ENCODE measurements at regions not wholly inside any gene's neighbourhood (a gene's known extent, or its start where the extent isn't known, plus 50 kb on each side); places are given as distances from the start of the nearest gene placed in this dataset.

- Mint-ChIP-seq H3K4me1 (no peaks in the 10 kb centered on the region), H3K36me3 (no peaks in the 10 kb centered on the region), H3K9me3 (no peaks in the 10 kb centered on the region), H3K27ac (no peak overlapping the region), H3K27me3 (no peaks in the 10 kb centered on the region), H3K4me3 (no peak overlapping the region)
- DNase-seq: no peak
Measured at GRCh38 chr1:217014066-217014465, 290.8 kb upstream of the ESRRG start.

GRCh38 chr1:217012659-217013058, 289.4 kb upstream of the ESRRG start:
- H3K4me3 Mint-ChIP-seq: no peak overlapping the region
- no peaks in the 10 kb centered on the region for H3K36me3 Mint-ChIP-seq
- H3K27me3 Mint-ChIP-seq: no peaks in the 10 kb centered on the region
- DNase-seq: no peak
- H3K4me1 Mint-ChIP-seq: no peaks in the 10 kb centered on the region
- no peaks in the 10 kb centered on the region for H3K9me3 Mint-ChIP-seq
- no peak overlapping the region for H3K27ac Mint-ChIP-seq

GRCh38 chr1:217011097-217011496, 287.9 kb upstream of the ESRRG start:
- Mint-ChIP-seq H3K4me1 (no peaks in the 10 kb centered on the region), H3K27ac (no peak overlapping the region)

GRCh38 chr1:217010253-217010652, 287.0 kb upstream of the ESRRG start:
- no peaks in the 10 kb centered on the region for H3K36me3 Mint-ChIP-seq
- H3K9me3 Mint-ChIP-seq: no peaks in the 10 kb centered on the region
- DNase-seq: no peak
- H3K4me3 Mint-ChIP-seq: no peak overlapping the region
- H3K27ac Mint-ChIP-seq: no peak overlapping the region
- H3K27me3 Mint-ChIP-seq: no peaks in the 10 kb centered on the region
- no peaks in the 10 kb centered on the region for H3K4me1 Mint-ChIP-seq

More at GRCh38 chr1:217011097-217011496, 287.9 kb upstream of the ESRRG start:
- Mint-ChIP-seq H3K9me3 (no peaks in the 10 kb centered on the region), H3K4me3 (no peak overlapping the region), H3K27me3 (no peaks in the 10 kb centered on the region), H3K36me3 (no peaks in the 10 kb centered on the region)
- no peak for DNase-seq

- H3K27me3 Mint-ChIP-seq: no peaks in the 10 kb centered on the region
- no peaks in the 10 kb centered on the region for H3K9me3 Mint-ChIP-seq
- H3K4me1 Mint-ChIP-seq: no peaks in the 10 kb centered on the region
- H3K36me3 Mint-ChIP-seq: no peaks in the 10 kb centered on the region
- H3K4me3 Mint-ChIP-seq: no peak overlapping the region
- no peak overlapping the region for H3K27ac Mint-ChIP-seq
- no peak for DNase-seq
Measured at GRCh38 chr1:217009376-217009775, 286.1 kb upstream of the ESRRG start.

GRCh38 chr1:217004776-217005436, 281.7 kb upstream of the ESRRG start:
- no peaks in the 10 kb centered on the region for H3K27me3 Mint-ChIP-seq
- H3K27ac Mint-ChIP-seq: no peak overlapping the region
- DNase-seq: no peak
- no peaks in the 10 kb centered on the region for H3K4me1 Mint-ChIP-seq
- H3K4me3 Mint-ChIP-seq: no peak overlapping the region
- no peaks in the 10 kb centered on the region for H3K9me3 Mint-ChIP-seq
- H3K36me3 Mint-ChIP-seq: no peaks in the 10 kb centered on the region

GRCh38 chr1:217003355-217003754, 280.1 kb upstream of the ESRRG start:
- Mint-ChIP-seq H3K4me3 (no peak overlapping the region), H3K36me3 (no peaks in the 10 kb centered on the region), H3K27me3 (no peaks in the 10 kb centered on the region), H3K27ac (no peak overlapping the region), H3K4me1 (no peaks in the 10 kb centered on the region), H3K9me3 (no peaks in the 10 kb centered on the region)
- DNase-seq: no peak

GRCh38 chr1:216997831-216998230, 274.6 kb upstream of the ESRRG start:
- Mint-ChIP-seq H3K9me3 (no peaks in the 10 kb centered on the region), H3K4me3 (no peak overlapping the region), H3K36me3 (no peaks in the 10 kb centered on the region), H3K4me1 (no peaks in the 10 kb centered on the region), H3K27ac (no peak overlapping the region), H3K27me3 (no peaks in the 10 kb centered on the region)
- DNase-seq: no peak

GRCh38 chr1:216997069-216997468, 273.8 kb upstream of the ESRRG start:
- Mint-ChIP-seq H3K36me3 (no peaks in the 10 kb centered on the region), H3K27me3 (no peaks in the 10 kb centered on the region), H3K4me3 (no peak overlapping the region), H3K9me3 (no peaks in the 10 kb centered on the region), H3K4me1 (no peaks in the 10 kb centered on the region), H3K27ac (no peak overlapping the region)
- DNase-seq: no peak

GRCh38 chr1:216984536-216984935, 261.3 kb upstream of the ESRRG start:
- Mint-ChIP-seq H3K36me3 (no peaks in the 10 kb centered on the region), H3K4me1 (no peaks in the 10 kb centered on the region), H3K4me3 (no peak overlapping the region), H3K9me3 (no peaks in the 10 kb centered on the region), H3K27me3 (no peaks in the 10 kb centered on the region), H3K27ac (no peak overlapping the region)
- no peak for DNase-seq

- H3K36me3 Mint-ChIP-seq: no peaks in the 10 kb centered on the region
- H3K4me1 Mint-ChIP-seq: no peaks in the 10 kb centered on the region
- no peak overlapping the region for H3K4me3 Mint-ChIP-seq
- no peak for DNase-seq
- H3K27me3 Mint-ChIP-seq: no peaks in the 10 kb centered on the region
- H3K27ac Mint-ChIP-seq: no peak overlapping the region
- H3K9me3 Mint-ChIP-seq: no peaks in the 10 kb centered on the region
Measured at GRCh38 chr1:216983823-216984222, 260.6 kb upstream of the ESRRG start.

GRCh38 chr1:216961516-216961915, 238.3 kb upstream of the ESRRG start:
- Mint-ChIP-seq H3K4me3 (no peak overlapping the region), H3K27me3 (no peaks in the 10 kb centered on the region), H3K27ac (no peak overlapping the region), H3K4me1 (no peaks in the 10 kb centered on the region), H3K36me3 (no peaks in the 10 kb centered on the region), H3K9me3 (no peaks in the 10 kb centered on the region)
- no peak for DNase-seq

- no peak overlapping the region for H3K4me3 Mint-ChIP-seq
- H3K4me1 Mint-ChIP-seq: no peaks in the 10 kb centered on the region
- H3K9me3 Mint-ChIP-seq: no peaks in the 10 kb centered on the region
- H3K27ac Mint-ChIP-seq: no peak overlapping the region
- DNase-seq: no peak
- H3K27me3 Mint-ChIP-seq: no peaks in the 10 kb centered on the region
- H3K36me3 Mint-ChIP-seq: no peaks in the 10 kb centered on the region
Measured at GRCh38 chr1:216960716-216961115, 237.5 kb upstream of the ESRRG start.

- Mint-ChIP-seq H3K36me3 (no peaks in the 10 kb centered on the region), H3K27me3 (no peaks in the 10 kb centered on the region), H3K27ac (no peak overlapping the region), H3K9me3 (no peaks in the 10 kb centered on the region), H3K4me3 (no peak overlapping the region), H3K4me1 (no peaks in the 10 kb centered on the region)
- no peak for DNase-seq
Measured at GRCh38 chr1:216958569-216958968, 235.3 kb upstream of the ESRRG start.

- no peaks in the 10 kb centered on the region for H3K4me1 Mint-ChIP-seq
- no peaks in the 10 kb centered on the region for H3K36me3 Mint-ChIP-seq
- no peaks in the 10 kb centered on the region for H3K27me3 Mint-ChIP-seq
- peaks cover 2% of the 10 kb centered on the region for H3K9me3 Mint-ChIP-seq
- no peak overlapping the region for H3K4me3 Mint-ChIP-seq
- no peak overlapping the region for H3K27ac Mint-ChIP-seq
- no peak for DNase-seq
Measured at GRCh38 chr1:216953495-216953894, 230.3 kb upstream of the ESRRG start.

- peaks cover 2% of the 10 kb centered on the region for H3K9me3 Mint-ChIP-seq
- DNase-seq: no peak
- no peak overlapping the region for H3K4me3 Mint-ChIP-seq
- H3K36me3 Mint-ChIP-seq: no peaks in the 10 kb centered on the region
- H3K27me3 Mint-ChIP-seq: no peaks in the 10 kb centered on the region
- no peaks in the 10 kb centered on the region for H3K4me1 Mint-ChIP-seq
- H3K27ac Mint-ChIP-seq: no peak overlapping the region
Measured at GRCh38 chr1:216952864-216953263, 229.6 kb upstream of the ESRRG start.
